GM23338 (cell line): ENCODE measurements at regions not wholly inside any gene's neighbourhood (a gene's known extent, or its start where the extent isn't known, plus 50 kb on each side); places are given as distances from the start of the nearest gene placed in this dataset.

Experiments used
- ATAC-seq: fragments of 200-7000 bp; cut with Tn5 transposase; 3 replicates; pipeline ENCODE4 v1.9.1; 2020
- DNase-seq: peaks from one replicate; pipeline ENCODE4 v3.0.0-alpha.2; 2015; ENCODE audit warnings: low spot score
- H2AFZ ChIP-seq: fragments of 200-600 bp; sonication (generic); 2 replicates; pipeline ENCODE4 v1.8.0; 2016; ENCODE audit warnings: antibody characterized with exemption, mild to moderate bottlenecking, moderate library complexity
- H3F3A ChIP-seq: fragments of 200-600 bp; sonication (generic); replicated peaks from 2 replicates; pipeline ENCODE4 v1.8.0; 2017; ENCODE audit warnings: antibody characterized with exemption, mixed run types, low read depth
- H3K27ac ChIP-seq: fragments of 200-600 bp; sonication (generic); 2 replicates; pipeline ENCODE4 v1.6.1; 2016; ENCODE audit warnings: low read depth
- H3K27me3 ChIP-seq: fragments of 200-600 bp; sonication (generic); 2 replicates; pipeline ENCODE4 v1.8.0; 2016; ENCODE audit warnings: mild to moderate bottlenecking, mixed run types, moderate library complexity; ENCODE audit not compliant: insufficient read depth
- H3K36me3 ChIP-seq: fragments of 200-600 bp; sonication (generic); 2 replicates; pipeline ENCODE4 v1.8.0; 2016; ENCODE audit warnings: mild to moderate bottlenecking; ENCODE audit not compliant: insufficient read depth
- H3K4me1 ChIP-seq: fragments of 200-600 bp; sonication (generic); 2 replicates; pipeline ENCODE4 v1.8.0; 2016; ENCODE audit warnings: mild to moderate bottlenecking, moderate library complexity; ENCODE audit not compliant: insufficient read depth
- H3K4me2 ChIP-seq: fragments of 200-600 bp; sonication (generic); 2 replicates; pipeline ENCODE4 v1.7.1; 2017; ENCODE audit warnings: mixed run types
- H3K4me3 ChIP-seq: fragments of 200-600 bp; sonication (generic); 2 replicates; pipeline ENCODE4 v1.6.1; 2016; ENCODE audit warnings: mixed run types
- H3K79me2 ChIP-seq: fragments of 200-600 bp; sonication (generic); replicated peaks from 2 replicates; pipeline ENCODE4 v1.8.0; 2017; ENCODE audit warnings: mild to moderate bottlenecking; ENCODE audit not compliant: insufficient read depth
- H3K9me2 ChIP-seq: fragments of 200-600 bp; sonication (generic); 2 replicates; pipeline ENCODE4 v1.8.0; 2017; ENCODE audit not compliant: insufficient read depth
- H4K20me1 ChIP-seq: fragments of 200-600 bp; sonication (generic); replicated peaks from 2 replicates; pipeline ENCODE4 v1.8.0; 2017; ENCODE audit warnings: mild to moderate bottlenecking; ENCODE audit not compliant: insufficient read depth
- H3K27ac Mint-ChIP-seq: 2 replicates; pipeline ENCODE4 v1.8.0; 2020; ENCODE audit warnings: inconsistent platforms, mild to moderate bottlenecking, moderate library complexity, mixed read lengths
- H3K27me3 Mint-ChIP-seq: 3 replicates; pipeline ENCODE4 v1.8.0; 2022; ENCODE audit warnings: low read depth, mild to moderate bottlenecking, moderate library complexity, mixed read lengths, inconsistent platforms; ENCODE audit not compliant: insufficient read depth, poor library complexity
- H3K36me3 Mint-ChIP-seq: 3 replicates; pipeline ENCODE4 v1.8.0; 2021; ENCODE audit warnings: low read depth, mild to moderate bottlenecking, inconsistent platforms, moderate library complexity, mixed read lengths
- H3K4me1 Mint-ChIP-seq: 3 replicates; pipeline ENCODE4 v1.8.0; 2020; ENCODE audit warnings: mild to moderate bottlenecking, inconsistent platforms, mixed read lengths
- H3K4me3 Mint-ChIP-seq: 3 replicates; pipeline ENCODE4 v1.8.0; 2021; ENCODE audit warnings: moderate library complexity, mild to moderate bottlenecking, inconsistent platforms, mixed read lengths
- H3K9me3 Mint-ChIP-seq: 3 replicates; pipeline ENCODE4 v1.8.0; 2020; ENCODE audit warnings: moderate library complexity, mild to moderate bottlenecking, inconsistent platforms, mixed read lengths
- CREB1 ChIP-seq: fragments of 250-450 bp; sonication (Bioruptor Pico); IDR thresholded peaks from 2 replicates; pipeline ENCODE4 v1.5.0; 2020; ENCODE audit warnings: low read depth, mild to moderate bottlenecking, moderate library complexity
- CTCF ChIP-seq, 2 experiments: fragments of 200-600 bp in 1 of 2; sonication (generic) in 1 of 2; conservative IDR thresholded peaks; 2 replicates each; pipeline versions ENCODE4 v1.5.1 to v1.6.1; 2016 to 2017; ENCODE audit warnings: antibody characterized with exemption in 2 of 2, low read depth in 2 of 2, mild to moderate bottlenecking in 2 of 2, moderate library complexity in 1 of 2
- ETS1 ChIP-seq: IDR thresholded peaks from 2 replicates; pipeline ENCODE4 v1.6.1; 2016; ENCODE audit warnings: antibody characterized with exemption
- EZH2 ChIP-seq: fragments of 200-600 bp; sonication (generic); IDR thresholded peaks from one replicate; pipeline ENCODE4 v1.8.0; 2017; ENCODE audit warnings: antibody characterized with exemption, mild to moderate bottlenecking, low read depth; ENCODE audit not compliant: unreplicated experiment
- EZH2phosphoT487 ChIP-seq: fragments of 200-600 bp; sonication (generic); IDR thresholded peaks from one replicate; pipeline ENCODE4 v1.8.1; 2018; ENCODE audit warnings: antibody characterized with exemption; ENCODE audit not compliant: unreplicated experiment
- JUNB ChIP-seq: IDR thresholded peaks from one replicate; pipeline ENCODE4 v1.6.1; 2016; ENCODE audit warnings: antibody characterized with exemption; ENCODE audit not compliant: unreplicated experiment
- NANOG ChIP-seq: IDR thresholded peaks from 2 replicates; pipeline ENCODE4 v1.6.1; 2016; ENCODE audit warnings: antibody characterized with exemption, borderline replicate concordance
- POLR2AphosphoS5 ChIP-seq: IDR thresholded peaks from 2 replicates; pipeline ENCODE4 v1.6.1; 2016; ENCODE audit warnings: antibody characterized with exemption, low read depth
- REST ChIP-seq: IDR thresholded peaks from one replicate; pipeline ENCODE4 v1.6.1; 2018; ENCODE audit warnings: antibody characterized with exemption; ENCODE audit not compliant: unreplicated experiment
- STAT1 ChIP-seq: IDR thresholded peaks from one replicate; pipeline ENCODE4 v1.6.1; 2016; ENCODE audit warnings: antibody characterized with exemption; ENCODE audit not compliant: unreplicated experiment
- ZNF114 ChIP-seq: fragments of 250-450 bp; sonication (Bioruptor Pico); IDR thresholded peaks from 2 replicates; pipeline ENCODE4 v1.5.0; 2020; ENCODE audit warnings: mild to moderate bottlenecking, moderate library complexity
- ZNF331 ChIP-seq: fragments of 250-450 bp; sonication (Bioruptor Pico); IDR thresholded peaks from 2 replicates; pipeline ENCODE4 v1.5.0; 2020; ENCODE audit warnings: low read depth, mild to moderate bottlenecking, moderate library complexity
- ZNF462 ChIP-seq: fragments of 250-450 bp; sonication (Bioruptor Pico); IDR thresholded peaks from 2 replicates; pipeline ENCODE4 v1.5.0; 2020; ENCODE audit warnings: mild to moderate bottlenecking, moderate library complexity

GRCh38 chr1:30425046-30425445 lies 298.3 kb downstream of the MATN1 start:
- H3K4me1 ChIP-seq = no peaks in the 10 kb centered on the region
- ATAC-seq (no peak), DNase-seq (no peak)
- H4K20me1 ChIP-seq = no peaks in the 10 kb centered on the region
- no peak for TF ChIP-seq CREB1 (CRISPR knock-in tag)
- TF ChIP-seq POLR2AphosphoS5 = no peak
- TF ChIP-seq JUNB = no peak
- no peak for TF ChIP-seq EZH2phosphoT487
- no peak for TF ChIP-seq CTCF (conservative IDR thresholded peaks at IDR 0.05; ENCODE audit: low read depth in 2 of 2)
- no peak for TF ChIP-seq ZNF331 (CRISPR knock-in tag)
- no peak for TF ChIP-seq ETS1
- TF ChIP-seq REST = no peak
- TF ChIP-seq ZNF114 (CRISPR knock-in tag) = no peak
- TF ChIP-seq NANOG = no peak
- no peak for TF ChIP-seq EZH2
- TF ChIP-seq STAT1 = no peak
- TF ChIP-seq ZNF462 (CRISPR knock-in tag) = no peak
- H3K27ac ChIP-seq = no peak overlapping the region
- Mint-ChIP-seq H3K9me3 (no peaks in the 10 kb centered on the region; the same call in 1 of the 3 replicates), H3K36me3 (no peaks in the 10 kb centered on the region), H3K27ac (no peak overlapping the region), H3K4me1 (peaks cover 4% of the 10 kb centered on the region; the same call in 2 of the 3 replicates), H3K4me3 (no peak overlapping the region), H3K27me3 (peaks cover 1% of the 10 kb centered on the region)
- H3K9me2 ChIP-seq = no peaks in the 10 kb centered on the region
- no peaks in the 10 kb centered on the region for H3F3A ChIP-seq
- no peak overlapping the region for H3K4me2 ChIP-seq
- no peak overlapping the region for H2AFZ ChIP-seq
- H3K79me2 ChIP-seq = no peaks in the 10 kb centered on the region
- no peaks in the 10 kb centered on the region for H3K36me3 ChIP-seq
- no peaks in the 10 kb centered on the region for H3K27me3 ChIP-seq
- no peak overlapping the region for H3K4me3 ChIP-seq
